H1 (cell line): ENCODE measurements at regions not wholly inside any gene's neighbourhood (a gene's known extent, or its start where the extent isn't known, plus 50 kb on each side); places are given as distances from the start of the nearest gene placed in this dataset.

ENCODE experiments used
- CTCF ChIA-PET: fragments of 300-600 bp; sonication (Branson Sonifier 250); formaldehyde crosslinking; loops from one replicate; lab custom pipeline; 2021; ENCODE audit not compliant: partially characterized antibody; lab: Charles Lee
- POLR2A ChIA-PET: fragments of 300-600 bp; sonication (Branson Sonifier 250); formaldehyde crosslinking; loops from one replicate; lab custom pipeline; 2021; ENCODE audit warnings: inconsistent platforms; ENCODE audit not compliant: partially characterized antibody; lab: Charles Lee
- DNase-seq, 2 experiments: peaks; one replicate each; pipeline versions ENCODE4 v3.0.0 to v3.0.0-alpha.2; 2010 to 2022; ENCODE audit warnings: low spot score in 2 of 2, low read depth in 1 of 2, mixed read lengths in 1 of 2
- FAIRE-seq: peaks from 2 replicates; lab custom pipeline; 2011; peaks lifted over from hg19 to GRCh38; lab: Jason Lieb, UNC
- H2AFZ ChIP-seq: 2 replicates; pipeline ENCODE4 v1.8.1; 2012; ENCODE audit warnings: low read length, inconsistent platforms
- H2AK5ac ChIP-seq: 2 replicates; pipeline ENCODE4 v1.6.1; 2013; ENCODE audit warnings: low read depth, low read length
- H2BK120ac ChIP-seq: replicated peaks from 2 replicates; pipeline ENCODE3; 2013; ENCODE audit warnings: low read depth, low read length, inconsistent platforms
- H2BK12ac ChIP-seq: 2 replicates; pipeline ENCODE4 v1.6.1; 2013; ENCODE audit warnings: low read depth, low read length
- H2BK15ac ChIP-seq: 2 replicates; pipeline ENCODE4 v1.6.1; 2013; ENCODE audit warnings: low read length
- H2BK20ac ChIP-seq: 2 replicates; pipeline ENCODE4 v1.6.1; 2013; ENCODE audit warnings: low read length
- H2BK5ac ChIP-seq: 2 replicates; pipeline ENCODE4 v1.6.1; 2013; ENCODE audit warnings: low read depth, low read length
- H3K14ac ChIP-seq: 2 replicates; pipeline ENCODE4 v1.6.1; 2013; ENCODE audit warnings: inconsistent platforms; ENCODE audit not compliant: insufficient read length
- H3K18ac ChIP-seq: 2 replicates; pipeline ENCODE4 v1.6.1; 2013; ENCODE audit warnings: low read length; ENCODE audit errors: extremely low read depth
- H3K23ac ChIP-seq: 2 replicates; pipeline ENCODE4 v1.6.1; 2013; ENCODE audit warnings: inconsistent platforms; ENCODE audit not compliant: insufficient read length
- H3K23me2 ChIP-seq: 2 replicates; pipeline ENCODE4 v1.6.1; 2013; ENCODE audit warnings: low read depth, low read length
- H3K27ac ChIP-seq: 2 replicates; pipeline ENCODE4 v1.6.1; 2011; ENCODE audit warnings: low read depth, low read length, inconsistent platforms
- H3K27me3 ChIP-seq, 4 experiments: replicated peaks in 1 of 4; 1 replicate in 1 of 4; 2 replicates in 3 of 4; pipeline versions ENCODE4 v1.6.1 to v1.8.1; 2011 to 2013; ENCODE audit warnings: low read length in 3 of 4, mild to moderate bottlenecking in 3 of 4, inconsistent platforms in 2 of 4, mixed read lengths in 2 of 4, moderate library complexity in 1 of 4; ENCODE audit not compliant: control insufficient read depth in 3 of 4, insufficient read depth in 3 of 4; ENCODE audit errors: extremely low read depth in 1 of 4
- H3K36me3 ChIP-seq, 4 experiments: 2 replicates each; pipeline versions ENCODE4 v1.6.1 to v1.8.1; 2011 to 2013; ENCODE audit warnings: mild to moderate bottlenecking in 4 of 4, low read length in 3 of 4, moderate library complexity in 2 of 4, control low read depth in 1 of 4, inconsistent platforms in 1 of 4; ENCODE audit not compliant: insufficient read depth in 4 of 4, control insufficient read depth in 2 of 4
- H3K4ac ChIP-seq: replicated peaks from 2 replicates; pipeline ENCODE3; 2013; ENCODE audit warnings: low read length, low read depth, mixed read lengths, inconsistent platforms; ENCODE audit not compliant: insufficient read length
- H3K4me1 ChIP-seq, 4 experiments: replicated peaks in 1 of 4; 1 replicate in 1 of 4; 2 replicates in 3 of 4; pipeline versions ENCODE4 v1.6.1 to v1.8.1; 2011 to 2013; ENCODE audit warnings: low read length in 3 of 4, inconsistent platforms in 2 of 4, mixed read lengths in 1 of 4; ENCODE audit not compliant: insufficient read depth in 4 of 4, control insufficient read depth in 3 of 4
- H3K4me2 ChIP-seq, 2 experiments: 2 replicates each; pipeline versions ENCODE4 v1.6.1 to v1.8.1; 2011 to 2013; ENCODE audit warnings: low read depth in 2 of 2, low read length in 2 of 2, control low read depth in 1 of 2, inconsistent platforms in 1 of 2, mild to moderate bottlenecking in 1 of 2; ENCODE audit not compliant: insufficient read depth in 1 of 2
- H3K4me3 ChIP-seq, 4 experiments: fragments of 200-600, 300-600 bp in 1 of 4; sonication (generic), shearing (Covaris generic), sonication (Bioruptor Twin) in 1 of 4; 2 replicates each; pipeline versions ENCODE4 v1.5.1 to v1.8.1; 2011 to 2016; ENCODE audit warnings: low read length in 4 of 4, low read depth in 3 of 4, control low read depth in 2 of 4, inconsistent platforms in 2 of 4, mild to moderate bottlenecking in 2 of 4, mixed read lengths in 1 of 4, moderate library complexity in 1 of 4; ENCODE audit not compliant: insufficient read depth in 2 of 4; ENCODE audit errors: extremely low read depth in 1 of 4
- H3K56ac ChIP-seq: replicated peaks from 2 replicates; pipeline ENCODE3; 2013; ENCODE audit warnings: low read depth, mild to moderate bottlenecking, mixed read lengths, low read length, inconsistent platforms; ENCODE audit not compliant: insufficient read length
- H3K79me1 ChIP-seq: 2 replicates; pipeline ENCODE4 v1.6.1; 2013; ENCODE audit warnings: low read depth, low read length, control low read depth
- H3K79me2 ChIP-seq, 2 experiments: 2 replicates each; pipeline versions ENCODE4 v1.6.1 to v1.8.1; 2012 to 2013; ENCODE audit warnings: low read length in 2 of 2, mild to moderate bottlenecking in 2 of 2, inconsistent platforms in 1 of 2; ENCODE audit not compliant: insufficient read depth in 2 of 2, control insufficient read depth in 1 of 2
- H3K9ac ChIP-seq, 4 experiments: replicated peaks in 1 of 4; 1 replicate in 1 of 4; 2 replicates in 3 of 4; pipeline versions ENCODE4 v1.6.1 to v1.8.1; 2011 to 2013; ENCODE audit warnings: low read depth in 3 of 4, low read length in 3 of 4, control low read depth in 2 of 4, mild to moderate bottlenecking in 2 of 4, moderate library complexity in 2 of 4, inconsistent platforms in 1 of 4; ENCODE audit errors: extremely low read depth in 1 of 4
- H3K9me3 ChIP-seq, 2 experiments: 2 replicates each; pipeline versions ENCODE4 v1.6.1 to v1.8.1; 2012 to 2013; ENCODE audit warnings: mild to moderate bottlenecking in 2 of 2, moderate library complexity in 2 of 2, control low read depth in 1 of 2, inconsistent platforms in 1 of 2, low read depth in 1 of 2, low read length in 1 of 2, mixed read lengths in 1 of 2; ENCODE audit not compliant: insufficient read depth in 2 of 2
- H4K20me1 ChIP-seq, 2 experiments: replicated peaks in 1 of 2; 2 replicates each; pipeline versions ENCODE3 to v1.8.1; 2011 to 2013; ENCODE audit warnings: inconsistent platforms in 2 of 2, low read length in 2 of 2, mild to moderate bottlenecking in 1 of 2; ENCODE audit not compliant: insufficient read depth in 2 of 2, control insufficient read depth in 1 of 2
- H4K5ac ChIP-seq: 2 replicates; pipeline ENCODE4 v1.6.1; 2013; ENCODE audit warnings: low read length, low read depth, mixed read lengths, inconsistent platforms; ENCODE audit not compliant: insufficient read length
- H4K8ac ChIP-seq: 2 replicates; pipeline ENCODE4 v1.8.0; 2013; ENCODE audit warnings: mild to moderate bottlenecking, moderate library complexity, low read length, inconsistent platforms; ENCODE audit not compliant: insufficient read depth; ENCODE audit errors: extremely low read depth
- H4K91ac ChIP-seq: replicated peaks from 2 replicates; pipeline ENCODE3; 2013; ENCODE audit warnings: low read length, mixed read lengths, inconsistent platforms; ENCODE audit not compliant: insufficient read length
- CHD2 ChIP-seq: IDR thresholded peaks from 2 replicates; pipeline ENCODE4 v1.6.1; 2012; ENCODE audit warnings: low read length, improper control_type of control experiment
- CTBP2 ChIP-seq: IDR thresholded peaks from 2 replicates; pipeline ENCODE4 v1.7.0; 2011; ENCODE audit warnings: borderline replicate concordance, mild to moderate bottlenecking, moderate library complexity, mixed read lengths, low read length; ENCODE audit not compliant: insufficient read depth, insufficient read length
- FOSL1 ChIP-seq: IDR thresholded peaks from 2 replicates; pipeline ENCODE4 v1.6.1; 2011; ENCODE audit warnings: mild to moderate bottlenecking, low read depth, low read length, moderate library complexity; ENCODE audit not compliant: insufficient read depth
- GABPA ChIP-seq: IDR thresholded peaks from 2 replicates; pipeline ENCODE4 v1.6.1; 2011; ENCODE audit warnings: mild to moderate bottlenecking, low read length, moderate library complexity, borderline replicate concordance; ENCODE audit not compliant: insufficient read depth
- HDAC6 ChIP-seq: IDR thresholded peaks from one replicate; pipeline ENCODE4 v1.7.1; 2012; ENCODE audit warnings: low read depth, mild to moderate bottlenecking, inconsistent platforms, low read length, moderate library complexity
- JUND ChIP-seq: IDR thresholded peaks from 2 replicates; pipeline ENCODE4 v1.6.1; 2011; ENCODE audit warnings: mild to moderate bottlenecking, improper control_type of control experiment, low read length
- MAX ChIP-seq: IDR thresholded peaks from 2 replicates; pipeline ENCODE4 v1.6.1; 2012; ENCODE audit warnings: inconsistent platforms
- PHF8 ChIP-seq: fragments of 200-600 bp; sonication (generic); conservative IDR thresholded peaks from 2 replicates; pipeline ENCODE4 v1.7.1; 2012; ENCODE audit warnings: low read depth, mild to moderate bottlenecking, inconsistent platforms, low read length, moderate library complexity
- POLR2AphosphoS5 ChIP-seq: IDR thresholded peaks from 2 replicates; pipeline ENCODE4 v1.6.1; 2011; ENCODE audit warnings: low read depth, low read length
- POU5F1 ChIP-seq: IDR thresholded peaks from 2 replicates; pipeline ENCODE4 v1.6.1; 2011; ENCODE audit warnings: low read depth, mild to moderate bottlenecking, low read length, moderate library complexity
- RAD21 ChIP-seq, 2 experiments: IDR thresholded peaks in 1 of 2; conservative IDR thresholded peaks in 1 of 2; 2 replicates each; pipeline ENCODE4 v1.6.1; 2011; ENCODE audit warnings: low read depth in 2 of 2, low read length in 2 of 2, improper control_type of control experiment in 1 of 2, inconsistent platforms in 1 of 2, mild to moderate bottlenecking in 1 of 2, moderate library complexity in 1 of 2
- SP1 ChIP-seq: IDR thresholded peaks from 2 replicates; pipeline ENCODE4 v1.6.1; 2011; ENCODE audit warnings: low read depth, low read length
- SP4 ChIP-seq: IDR thresholded peaks from 2 replicates; pipeline ENCODE4 v1.6.1; 2012; ENCODE audit warnings: low read length, inconsistent platforms
- SUZ12 ChIP-seq: fragments of 200-600 bp; sonication (generic); IDR thresholded peaks from 2 replicates; pipeline ENCODE4 v1.6.1; 2012; ENCODE audit warnings: mild to moderate bottlenecking, inconsistent platforms, low read length, moderate library complexity, mixed read lengths
- TAF7 ChIP-seq: optimal IDR thresholded peaks from 2 replicates; pipeline ENCODE3; 2011; ENCODE audit warnings: low read depth, mild to moderate bottlenecking, inconsistent platforms, low read length, moderate library complexity, borderline replicate concordance
- WGBS, 2 experiments: shearing (Covaris generic) in 1 of 2; methylation state at CpG; one replicate each; pipeline versions ENCODE4 v1.1.6 to v1.1.7; 2013 to 2015; ENCODE audit warnings: low lambda C conversion rate in 2 of 2, mixed read lengths in 2 of 2, inconsistent platforms in 1 of 2, low coverage in 1 of 2, missing lambda C conversion rate in 1 of 2; ENCODE audit not compliant: insufficient replicate concordance in 2 of 2, insufficient coverage in 1 of 2, insufficient read length in 1 of 2; ENCODE audit errors: extremely low coverage in 1 of 2, missing lambda C conversion rate in 1 of 2; 5-methylcytosine and 5-hydroxymethylcytosine counted together

GRCh38 chr2:53436882-53437281 is 330.7 kb upstream of the CHAC2 start:
- FAIRE-seq (no peak), DNase-seq (no peak)
- no peak overlapping the region for H3K27ac ChIP-seq
- H2BK20ac ChIP-seq = no peak overlapping the region
- H4K20me1 ChIP-seq = no peaks in the 10 kb centered on the region
- no peak overlapping the region for H3K14ac ChIP-seq
- no peak overlapping the region for H2BK15ac ChIP-seq
- H3K9ac ChIP-seq = no peak overlapping the region
- no peak overlapping the region for H2BK5ac ChIP-seq
- no peaks in the 10 kb centered on the region for H3K23me2 ChIP-seq
- no peaks in the 10 kb centered on the region for H3K27me3 ChIP-seq
- H3K9me3 ChIP-seq = no peaks in the 10 kb centered on the region
- 95% methylated on average over 4 of the region's 4 CpGs; no CpG with 5 or more reads in 1 of the 2 experiments for WGBS, 2 experiments
- H2AFZ ChIP-seq = no peak overlapping the region
- no peak overlapping the region for H2AK5ac ChIP-seq
- ChIA-PET POLR2A (no interaction called here), CTCF (interaction anchor here (1.0 to 1.7 kb wide), 2 partner anchors 15 to 17 kb away, joined by 3 to 5 read pairs; no protein-coding TSS in a partner anchor)
- peak overlapping the region; percentile 26 for H4K91ac ChIP-seq
- no peaks in the 10 kb centered on the region for H3K36me3 ChIP-seq
- H4K8ac ChIP-seq = no peak overlapping the region
- no peak overlapping the region for H3K4me2 ChIP-seq
- H3K4ac ChIP-seq = no peak overlapping the region
- no peaks in the 10 kb centered on the region for H3K79me1 ChIP-seq
- no peak overlapping the region for H4K5ac ChIP-seq
- no peak overlapping the region for H3K56ac ChIP-seq
- H3K23ac ChIP-seq = no peak overlapping the region
- H2BK12ac ChIP-seq = no peak overlapping the region
- no peak overlapping the region for H3K18ac ChIP-seq
- peaks cover 0 to 18% (median 5%) of the 10 kb centered on the region in 4 experiments; a peak in 4 of 7 replicates for H3K4me1 ChIP-seq
- no peaks in the 10 kb centered on the region for H3K79me2 ChIP-seq
- no peak overlapping the region for H2BK120ac ChIP-seq
- H3K4me3 ChIP-seq = no peak overlapping the region
- TF ChIP-seq HDAC6 (no peak), MAX (no peak), FOSL1 (no peak), PHF8 (no peak), SP4 (no peak), CHD2 (no peak), RAD21 (IDR thresholded peaks at IDR 0.05 in 1 of 2, conservative IDR thresholded peaks at IDR 0.05 in 1 of 2; ENCODE audit: low read depth in 2 of 2, low read length in 2 of 2) (no peak), TAF7 (no peak), POLR2AphosphoS5 (no peak), JUND (no peak), CTBP2 (no peak), POU5F1 (no peak), GABPA (no peak), SUZ12 (no peak), SP1 (no peak)
